Spleen (tissue), 7 donors: ENCODE measurements at regions not wholly inside any gene's neighbourhood (a gene's known extent, or its start where the extent isn't known, plus 50 kb on each side); places are given as distances from the start of the nearest gene placed in this dataset.

Experiments
- POLR2A ChIP-seq, 3 donors: fragments of 450-650 bp; IDR thresholded peaks; one replicate each; pipeline ENCODE4 v1.5.1; 2017; ENCODE audit warnings: antibody characterized with exemption in 3 of 3, mild to moderate bottlenecking in 1 of 3
- POLR2AphosphoS5 ChIP-seq, 3 donors: sonication (generic); formaldehyde crosslinking; IDR thresholded peaks; one replicate each; pipeline ENCODE4 v1.5.1; 2017; ENCODE audit warnings: antibody characterized with exemption in 3 of 3
- TF ChIP-seq, protein P1 (sequence below), 11 experiments: fragments of 200-600 bp in 7 of 11; fragments of 450-650 bp in 4 of 11; sonication (generic) in 4 of 11; IDR thresholded peaks in 8 of 11; conservative IDR thresholded peaks in 3 of 11; 1 replicate in 7 of 11; 2 replicates in 4 of 11; pipeline versions ENCODE4 v1.4.0 to v1.8.0; 2016 to 2021; ENCODE audit warnings: antibody characterized with exemption in 11 of 11, inconsistent platforms in 4 of 11, mild to moderate bottlenecking in 1 of 11
- donor health status: DM: no; HTN: no; CAD: no; lungs with moderate emphysema.
- donor health status: DM: no; HTN: no; CAD: no.
- donor health status: DM: no; HTN: no; CAD: no.

DNA sequence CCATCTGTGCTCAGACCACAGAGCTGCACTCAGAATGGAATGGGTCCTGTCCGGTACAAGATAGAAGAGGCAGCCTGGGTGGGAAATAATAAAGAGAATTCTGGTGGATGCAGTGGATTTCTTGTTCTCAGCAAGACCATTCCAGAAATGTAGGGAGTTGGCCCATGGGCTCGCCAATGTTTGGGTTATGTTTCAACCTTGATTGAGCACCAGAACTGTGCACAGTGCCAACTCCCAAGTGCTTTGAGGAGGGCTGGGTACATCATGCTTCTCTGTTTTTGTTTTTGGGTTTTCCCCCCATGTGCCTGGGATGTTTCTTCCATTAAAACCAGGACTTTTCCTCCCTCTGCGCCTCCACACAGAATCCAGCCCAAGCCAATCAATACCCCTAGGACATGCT is 304.1 kb downstream of the TNS1 start:
- TF ChIP-seq POLR2A (IDR thresholded peaks at IDR 0.05) = no peak
- TF ChIP-seq, protein P1, sequence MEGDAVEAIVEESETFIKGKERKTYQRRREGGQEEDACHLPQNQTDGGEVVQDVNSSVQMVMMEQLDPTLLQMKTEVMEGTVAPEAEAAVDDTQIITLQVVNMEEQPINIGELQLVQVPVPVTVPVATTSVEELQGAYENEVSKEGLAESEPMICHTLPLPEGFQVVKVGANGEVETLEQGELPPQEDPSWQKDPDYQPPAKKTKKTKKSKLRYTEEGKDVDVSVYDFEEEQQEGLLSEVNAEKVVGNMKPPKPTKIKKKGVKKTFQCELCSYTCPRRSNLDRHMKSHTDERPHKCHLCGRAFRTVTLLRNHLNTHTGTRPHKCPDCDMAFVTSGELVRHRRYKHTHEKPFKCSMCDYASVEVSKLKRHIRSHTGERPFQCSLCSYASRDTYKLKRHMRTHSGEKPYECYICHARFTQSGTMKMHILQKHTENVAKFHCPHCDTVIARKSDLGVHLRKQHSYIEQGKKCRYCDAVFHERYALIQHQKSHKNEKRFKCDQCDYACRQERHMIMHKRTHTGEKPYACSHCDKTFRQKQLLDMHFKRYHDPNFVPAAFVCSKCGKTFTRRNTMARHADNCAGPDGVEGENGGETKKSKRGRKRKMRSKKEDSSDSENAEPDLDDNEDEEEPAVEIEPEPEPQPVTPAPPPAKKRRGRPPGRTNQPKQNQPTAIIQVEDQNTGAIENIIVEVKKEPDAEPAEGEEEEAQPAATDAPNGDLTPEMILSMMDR (IDR thresholded peaks at IDR 0.05 in 8 of 11, conservative IDR thresholded peaks at IDR 0.05 in 3 of 11) = no peak
- no peak for TF ChIP-seq POLR2AphosphoS5 (IDR thresholded peaks at IDR 0.05)
